ENCODE measurements at regions not wholly inside any gene's neighbourhood (a gene's known extent, or its start where the extent isn't known, plus 50 kb on each side); places are given as distances from the start of the nearest gene placed in this dataset.

- TF ChIP-seq SIN3A (conservative IDR thresholded peaks at IDR 0.05 in 1 of 2, IDR thresholded peaks at IDR 0.05 in 1 of 2; ENCODE audit: low read depth in 1 of 2, low read length in 2 of 2) (no peak), CTCF (IDR thresholded peaks at IDR 0.05; ENCODE audit: control extremely low read depth in 1 of 3, insufficient read depth in 1 of 3, low read depth in 1 of 3, low read length in 3 of 3) (no peak), POLR2A (IDR thresholded peaks at IDR 0.05; ENCODE audit: control extremely low read depth in 1 of 2, low read depth in 2 of 2, low read length in 2 of 2) (no peak), FOSL1 (IDR thresholded peaks at IDR 0.05; ENCODE audit: insufficient read depth, low read depth, low read length) (no peak), MAX (IDR thresholded peaks at IDR 0.05) (no peak), EP300 (IDR thresholded peaks at IDR 0.05; ENCODE audit: borderline replicate concordance in 1 of 2, low read depth in 2 of 2, low read length in 2 of 2) (no peak), KDM5A (IDR thresholded peaks at IDR 0.05; ENCODE audit: low read length) (no peak), CHD1 (IDR thresholded peaks at IDR 0.05; ENCODE audit: low read depth, low read length) (no peak), CREB1 (IDR thresholded peaks at IDR 0.05) (no peak)
These were observed 1231.7 kb upstream of the TMEM132C start for GRCh38 chr12:127035011-127035879.
